Karpas-422 (cell line): ENCODE measurements at regions not wholly inside any gene's neighbourhood (a gene's known extent, or its start where the extent isn't known, plus 50 kb on each side); places are given as distances from the start of the nearest gene placed in this dataset.

Source experiments
- DNase-seq: peaks from one replicate; pipeline ENCODE4 v3.0.0-alpha.2; 2015
- H2AFZ ChIP-seq: fragments of 200-600 bp; sonication (generic); 2 replicates; pipeline ENCODE4 v1.6.1; 2014; ENCODE audit warnings: antibody characterized with exemption, low read length, mixed read lengths
- H3K27ac ChIP-seq: fragments of 200-600 bp; sonication (generic); 2 replicates; pipeline ENCODE4 v1.5.1; 2014; ENCODE audit warnings: mild to moderate bottlenecking, low read length, moderate library complexity
- H3K27me3 ChIP-seq: fragments of 200-600 bp; sonication (generic); 2 replicates; pipeline ENCODE4 v1.6.1; 2014; ENCODE audit warnings: low read length, mixed read lengths
- H3K36me3 ChIP-seq: fragments of 200-600 bp; sonication (generic); 2 replicates; pipeline ENCODE4 v1.6.1; 2014; ENCODE audit warnings: low read length, mixed read lengths; ENCODE audit not compliant: insufficient read depth
- H3K4me1 ChIP-seq: fragments of 200-600 bp; sonication (generic); 2 replicates; pipeline ENCODE4 v1.6.1; 2014; ENCODE audit warnings: mild to moderate bottlenecking, low read length, mixed read lengths
- H3K4me2 ChIP-seq: fragments of 200-600 bp; sonication (generic); 2 replicates; pipeline ENCODE4 v1.6.1; 2014; ENCODE audit warnings: low read length, low read depth, mild to moderate bottlenecking; ENCODE audit not compliant: poor library complexity, severe bottlenecking
- H3K4me3 ChIP-seq: fragments of 200-600 bp; sonication (generic); 2 replicates; pipeline ENCODE4 v1.5.1; 2014; ENCODE audit warnings: mild to moderate bottlenecking, antibody characterized with exemption, low read length, mixed read lengths
- H3K79me2 ChIP-seq: fragments of 200-600 bp; sonication (generic); 2 replicates; pipeline ENCODE4 v1.6.1; 2014; ENCODE audit warnings: mild to moderate bottlenecking, low read length, mixed read lengths
- H3K9ac ChIP-seq: fragments of 200-600 bp; sonication (generic); 2 replicates; pipeline ENCODE4 v1.6.0; 2014; ENCODE audit warnings: low read length
- H3K9me2 ChIP-seq: fragments of 200-600 bp; sonication (generic), shearing (Covaris generic); replicated peaks from 2 replicates; pipeline ENCODE4 v1.6.0; 2014; ENCODE audit warnings: mild to moderate bottlenecking, low read length, moderate library complexity; ENCODE audit not compliant: insufficient read depth
- H3K9me3 ChIP-seq: fragments of 300-700, 200-600 bp; sonication (generic); 2 replicates; pipeline ENCODE4 v1.6.1; 2014; ENCODE audit warnings: low read length, mixed read lengths
- H4K20me1 ChIP-seq: fragments of 200-600 bp; sonication (generic); 2 replicates; pipeline ENCODE4 v1.6.1; 2014; ENCODE audit warnings: mild to moderate bottlenecking, antibody characterized with exemption, low read length, low read depth; ENCODE audit not compliant: insufficient read depth

DNA sequence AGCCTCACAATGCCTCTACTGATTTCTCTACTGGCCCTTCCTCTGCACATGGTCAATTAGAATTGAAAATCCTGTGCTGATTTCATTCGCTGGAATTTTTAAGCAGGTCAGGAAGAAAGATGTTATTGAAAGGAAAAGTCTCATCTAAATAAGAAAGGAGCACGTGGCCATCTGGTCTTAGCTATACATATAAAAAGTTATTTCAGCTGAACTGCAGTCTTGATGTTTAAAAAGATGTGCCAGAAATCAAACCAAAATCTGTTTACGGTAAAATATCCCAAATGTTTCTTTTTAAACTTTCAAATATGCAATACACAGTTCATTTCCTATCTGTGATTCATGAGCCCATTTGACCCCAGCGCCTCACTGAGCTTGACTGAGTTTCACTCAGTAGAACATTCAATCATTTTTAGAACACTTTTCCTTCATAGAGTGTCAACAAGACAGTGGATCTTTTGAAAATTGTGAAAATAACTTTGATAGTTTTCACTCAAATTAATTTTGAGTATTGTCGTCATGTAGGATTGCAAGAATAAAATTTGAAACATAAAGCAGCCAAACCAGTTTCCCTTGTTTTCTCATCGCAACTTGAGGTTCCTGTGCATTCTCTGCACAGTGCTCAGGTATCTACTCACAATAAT is 293.6 kb downstream of the PTPRC start:
- H3K36me3 ChIP-seq, result peaks cover under 1% of the 10 kb centered on the region; the same call in 1 of the 2 replicates
- H2AFZ ChIP-seq, result no peak overlapping the region
- H3K4me3 ChIP-seq, result peak overlapping the region; percentile 49
- H3K9ac ChIP-seq, result peak overlapping the region; percentile 37
- no peaks in the 10 kb centered on the region for H3K27me3 ChIP-seq
- peak; percentile 51 for DNase-seq
- no peaks in the 10 kb centered on the region for H3K9me2 ChIP-seq
- peak overlapping the region; percentile 85 for H3K4me2 ChIP-seq
- H3K79me2 ChIP-seq, result peaks cover 90% of the 10 kb centered on the region
- H3K9me3 ChIP-seq, result no peaks in the 10 kb centered on the region
- H3K27ac ChIP-seq, result peak overlapping the region; percentile 44
- peaks cover 77% of the 10 kb centered on the region for H3K4me1 ChIP-seq
- no peaks in the 10 kb centered on the region for H4K20me1 ChIP-seq

GRCh38 chr1:198933515-198934222 is 294.8 kb downstream of the PTPRC start:
- peak overlapping the region; percentile 73 for H3K4me3 ChIP-seq
- H3K9ac ChIP-seq, result peak overlapping the region; percentile 70
- H3K4me2 ChIP-seq, result peak overlapping the region; percentile 85
- peaks cover 85% of the 10 kb centered on the region for H3K4me1 ChIP-seq
- DNase-seq, result peak; percentile 52
- H4K20me1 ChIP-seq, result no peaks in the 10 kb centered on the region
- H3K27me3 ChIP-seq, result no peaks in the 10 kb centered on the region
- H3K27ac ChIP-seq, result peak overlapping the region; percentile 76
- H3K36me3 ChIP-seq, result no peaks in the 10 kb centered on the region
- H3K9me2 ChIP-seq, result no peaks in the 10 kb centered on the region
- no peaks in the 10 kb centered on the region for H3K9me3 ChIP-seq
- H2AFZ ChIP-seq, result no peak overlapping the region
- H3K79me2 ChIP-seq, result peaks cover 81% of the 10 kb centered on the region

- H3K4me2 ChIP-seq, result peak overlapping the region; percentile 85
- DNase-seq, result no peak
Measured at GRCh38 chr1:198934426-198934825, 295.6 kb downstream of the PTPRC start.

GRCh38 chr1:198934901-198935305 is 296.1 kb downstream of the PTPRC start:
- no peaks in the 10 kb centered on the region for H3K9me2 ChIP-seq
- no peaks in the 10 kb centered on the region for H4K20me1 ChIP-seq
- H3K9me3 ChIP-seq, result no peaks in the 10 kb centered on the region
- peak overlapping the region; percentile 85 for H3K4me2 ChIP-seq
- H3K4me1 ChIP-seq, result peaks cover 83% of the 10 kb centered on the region
- peak overlapping the region; percentile 70 for H3K9ac ChIP-seq
- no peaks in the 10 kb centered on the region for H3K27me3 ChIP-seq
- peak overlapping the region; percentile 73 for H3K4me3 ChIP-seq
- H3K36me3 ChIP-seq, result no peaks in the 10 kb centered on the region
- H3K79me2 ChIP-seq, result peaks cover 69% of the 10 kb centered on the region
- DNase-seq, result peak; percentile 78
- H2AFZ ChIP-seq, result no peak overlapping the region
- peak overlapping the region; percentile 76 for H3K27ac ChIP-seq

More at GRCh38 chr1:198934426-198934825, 295.6 kb downstream of the PTPRC start:
- no peaks in the 10 kb centered on the region for H3K9me3 ChIP-seq
- H3K4me3 ChIP-seq, result peak overlapping the region; percentile 73
- peaks cover 74% of the 10 kb centered on the region for H3K79me2 ChIP-seq
- H3K27ac ChIP-seq, result peak overlapping the region; percentile 76
- no peaks in the 10 kb centered on the region for H4K20me1 ChIP-seq
- no peaks in the 10 kb centered on the region for H3K9me2 ChIP-seq
- peaks cover 86% of the 10 kb centered on the region for H3K4me1 ChIP-seq
- no peak overlapping the region for H2AFZ ChIP-seq
- H3K9ac ChIP-seq, result peak overlapping the region; percentile 70
- H3K27me3 ChIP-seq, result no peaks in the 10 kb centered on the region
- H3K36me3 ChIP-seq, result no peaks in the 10 kb centered on the region

DNA sequence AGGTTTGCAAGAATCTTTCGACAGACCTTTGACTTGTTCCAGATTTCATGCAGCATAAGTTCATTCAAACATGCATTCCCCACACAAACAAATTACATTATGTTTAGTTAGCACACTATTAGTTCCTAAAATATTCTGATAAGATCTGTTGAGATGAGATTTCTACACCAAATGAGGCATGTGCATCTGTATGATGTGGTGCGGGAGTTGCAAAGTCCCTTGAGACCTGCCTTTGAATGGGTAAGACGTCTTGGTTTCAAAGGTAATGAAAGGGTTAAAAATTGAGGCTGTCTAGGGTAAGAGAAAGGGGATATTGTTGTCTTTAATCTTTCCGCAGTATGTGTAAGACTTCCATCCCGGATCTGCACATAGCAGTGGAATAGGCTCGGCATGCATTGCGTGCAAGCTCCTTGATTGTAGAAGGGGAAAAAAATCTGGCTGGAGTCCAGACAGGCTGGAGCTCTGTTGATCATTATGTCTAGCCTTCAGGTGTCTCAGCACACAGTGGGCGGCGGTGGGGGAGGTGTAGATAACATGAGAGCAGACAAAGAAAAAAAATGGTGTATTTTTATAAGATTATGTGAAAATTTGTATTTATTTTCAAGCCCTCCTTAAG is 296.6 kb downstream of the PTPRC start:
- H3K9ac ChIP-seq, result peak overlapping the region; percentile 70
- H2AFZ ChIP-seq, result no peak overlapping the region
- peaks cover 78% of the 10 kb centered on the region for H3K4me1 ChIP-seq
- no peaks in the 10 kb centered on the region for H3K36me3 ChIP-seq
- H3K9me3 ChIP-seq, result no peaks in the 10 kb centered on the region
- H3K4me2 ChIP-seq, result peak overlapping the region; percentile 85
- H3K79me2 ChIP-seq, result peaks cover 64% of the 10 kb centered on the region
- peak overlapping the region; percentile 76 for H3K27ac ChIP-seq
- H3K9me2 ChIP-seq, result no peaks in the 10 kb centered on the region
- no peaks in the 10 kb centered on the region for H3K27me3 ChIP-seq
- no peaks in the 10 kb centered on the region for H4K20me1 ChIP-seq
- peak; percentile 88 for DNase-seq
- H3K4me3 ChIP-seq, result peak overlapping the region; percentile 73

- peak; percentile 63 for DNase-seq
- Histone ChIP-seq H3K4me1 (peaks cover 68% of the 10 kb centered on the region), H2AFZ (0 out of 2 replicates have a peak overlapping the region, but pooled peaks have one; percentile 3), H4K20me1 (no peaks in the 10 kb centered on the region), H3K79me2 (peaks cover 54% of the 10 kb centered on the region), H3K27me3 (no peaks in the 10 kb centered on the region), H3K4me3 (peak overlapping the region; percentile 73), H3K9ac (peak overlapping the region; percentile 70), H3K9me2 (no peaks in the 10 kb centered on the region), H3K4me2 (peak overlapping the region; percentile 85), H3K27ac (peak overlapping the region; percentile 76), H3K9me3 (no peaks in the 10 kb centered on the region), H3K36me3 (no peaks in the 10 kb centered on the region)
Measured at GRCh38 chr1:198936371-198937083, 297.7 kb downstream of the PTPRC start.

DNA sequence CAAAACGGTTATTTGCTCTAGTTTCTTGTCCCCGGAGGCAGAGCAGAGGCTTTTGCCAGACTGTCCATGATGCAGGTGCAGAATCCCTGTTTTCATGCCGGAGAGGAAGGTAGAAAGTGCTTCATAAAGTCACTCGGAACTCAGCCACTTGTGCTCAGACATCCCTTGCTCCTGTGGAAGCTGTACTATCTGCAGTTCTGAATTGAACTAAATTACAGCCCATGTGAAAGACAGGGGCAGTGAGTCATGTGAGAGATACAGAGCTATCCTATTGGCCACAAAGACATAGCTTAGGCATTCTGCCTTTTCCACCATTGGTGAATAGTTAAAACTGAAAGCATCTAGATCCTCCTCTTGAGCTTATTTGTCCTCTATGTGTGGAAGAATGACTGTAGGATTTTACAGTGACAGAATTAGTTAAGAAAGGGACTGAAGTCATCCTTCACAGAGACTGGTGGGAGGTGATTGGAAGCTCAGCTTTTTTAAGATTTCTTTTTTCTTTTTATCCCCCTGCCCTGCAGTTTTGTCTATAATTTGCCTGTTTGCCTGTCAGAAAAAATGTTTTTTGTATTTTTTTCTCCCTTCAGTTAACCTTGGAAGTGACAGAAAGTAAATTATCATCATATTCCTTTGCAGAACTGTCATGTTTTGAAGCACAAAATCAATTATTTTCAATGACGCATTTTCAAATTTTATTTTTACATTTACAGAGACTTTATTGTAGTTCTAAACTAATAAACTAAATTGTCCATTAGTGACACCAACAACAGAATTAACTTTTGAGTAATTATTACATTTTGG is 298.6 kb downstream of the PTPRC start:
- peaks cover 63% of the 10 kb centered on the region for H3K4me1 ChIP-seq
- no peaks in the 10 kb centered on the region for H4K20me1 ChIP-seq
- H3K4me2 ChIP-seq, result peak overlapping the region; percentile 85
- H3K9me2 ChIP-seq, result no peaks in the 10 kb centered on the region
- H3K9me3 ChIP-seq, result no peaks in the 10 kb centered on the region
- 0 out of 2 replicates have a peak overlapping the region, but pooled peaks have one; percentile 47 for H2AFZ ChIP-seq
- H3K9ac ChIP-seq, result peak overlapping the region; percentile 70
- peak overlapping the region; percentile 76 for H3K27ac ChIP-seq
- H3K79me2 ChIP-seq, result peaks cover 45% of the 10 kb centered on the region
- no peaks in the 10 kb centered on the region for H3K27me3 ChIP-seq
- peak overlapping the region; percentile 73 for H3K4me3 ChIP-seq
- DNase-seq, result peak; percentile 93
- H3K36me3 ChIP-seq, result no peaks in the 10 kb centered on the region
